GM12878 (cell line): ENCODE measurements at regions not wholly inside any gene's neighbourhood (a gene's known extent, or its start where the extent isn't known, plus 50 kb on each side); places are given as distances from the start of the nearest gene placed in this dataset.

Experiments used
- ATAC-seq: fragments of 200-7000 bp; cut with Tn5 transposase; 3 replicates; pipeline ENCODE4 v1.9.1; 2020; ENCODE audit warnings: mild to moderate bottlenecking, moderate library complexity
- BruUV-seq: library from RNA; stranded (reverse); fragments of 400-500 nt; replicated peaks from 2 replicates; lab custom pipeline; 2021; lab: Mats Ljungman, UMichigan
- CTCF ChIA-PET: fragments of 300-600 bp; sonication (Branson Sonifier 250); formaldehyde crosslinking; extraction: SDS; loops from one replicate; lab custom pipeline; 2021; ENCODE audit warnings: inconsistent platforms; lab: Yijun Ruan, JAX
- POLR2A ChIA-PET: fragments of 350-600 bp; formaldehyde crosslinking; extraction: SDS; loops from one replicate; lab custom pipeline; 2021; ENCODE audit warnings: inconsistent platforms; lab: Charles Lee
- RAD21 ChIA-PET: fragments of 300-600 bp; sonication (Branson Sonifier 250); formaldehyde crosslinking; loops from one replicate; lab custom pipeline; 2023; ENCODE audit warnings: antibody characterized with exemption; ENCODE audit not compliant: unreplicated experiment; lab: Charles Lee
- SMC1A ChIA-PET: fragments of 300-600 bp; sonication (Branson Sonifier 250); formaldehyde crosslinking; loops from one replicate; lab custom pipeline; 2023; ENCODE audit not compliant: unreplicated experiment, uncharacterized antibody; lab: Charles Lee
- DNase-seq: peaks from one replicate; pipeline ENCODE4 v3.0.0-alpha.2; 2011; ENCODE audit warnings: low read depth, low spot score
- FAIRE-seq: peaks from 3 replicates; lab custom pipeline; 2011; peaks lifted over from hg19 to GRCh38; lab: Jason Lieb, UNC
- H2AFZ ChIP-seq: 2 replicates; pipeline ENCODE4 v1.6.0; 2011; ENCODE audit warnings: low read depth, low read length, control low read depth; ENCODE audit not compliant: control insufficient read depth
- H3K27ac ChIP-seq: 2 replicates; pipeline ENCODE4 v1.5.1; 2011; ENCODE audit warnings: control low read depth; ENCODE audit not compliant: control insufficient read depth, insufficient read depth
- H3K27me3 ChIP-seq, 2 experiments: replicated peaks in 1 of 2; 2 replicates each; pipeline versions ENCODE4 v1.6.0 to v1.6.1; 2011; ENCODE audit warnings: low read length in 1 of 2; ENCODE audit not compliant: control insufficient read depth in 2 of 2, insufficient read depth in 2 of 2
- H3K36me3 ChIP-seq, 2 experiments: 2 replicates each; pipeline ENCODE4 v1.5.1; 2011; ENCODE audit warnings: low read length in 1 of 2; ENCODE audit not compliant: control insufficient read depth in 2 of 2, insufficient read depth in 2 of 2
- H3K4me1 ChIP-seq: 2 replicates; pipeline ENCODE4 v1.6.1; 2011; ENCODE audit warnings: mild to moderate bottlenecking, low read length, moderate library complexity, mixed read lengths; ENCODE audit not compliant: control insufficient read depth, insufficient read depth
- H3K4me2 ChIP-seq: 2 replicates; pipeline ENCODE4 v1.6.0; 2011; ENCODE audit warnings: control low read depth; ENCODE audit not compliant: control insufficient read depth, insufficient read depth
- H3K4me3 ChIP-seq: fragments of 200-600 bp; sonication (generic); 2 replicates; pipeline ENCODE4 v1.5.1; 2016
- H3K79me2 ChIP-seq: 2 replicates; pipeline ENCODE4 v1.6.0; 2011; ENCODE audit warnings: low read length; ENCODE audit not compliant: control insufficient read depth, insufficient read depth
- H3K9ac ChIP-seq: 2 replicates; pipeline ENCODE4 v1.8.0; 2011; ENCODE audit warnings: low read length, control low read depth, mixed read lengths; ENCODE audit not compliant: control insufficient read depth, insufficient read depth
- H3K9me3 ChIP-seq: replicated peaks from 3 replicates; pipeline ENCODE4 v1.5.1; 2011; ENCODE audit warnings: mild to moderate bottlenecking, low read length; ENCODE audit not compliant: control insufficient read depth, insufficient read depth
- H4K20me1 ChIP-seq: 2 replicates; pipeline ENCODE4 v1.6.0; 2011; ENCODE audit not compliant: control insufficient read depth, insufficient read depth
- BRCA1 ChIP-seq: IDR thresholded peaks from 2 replicates; pipeline ENCODE4 v1.6.1; 2011; ENCODE audit warnings: low read depth, low read length, improper control_type of control experiment
- CEBPB ChIP-seq, 2 experiments: fragments of 150-350 bp in 1 of 2; IDR thresholded peaks; 2 replicates each; pipeline ENCODE4 v1.6.1; 2012 to 2014; ENCODE audit warnings: low read depth in 2 of 2, low read length in 2 of 2, borderline replicate concordance in 1 of 2, inconsistent platforms in 1 of 2
- ESRRA ChIP-seq: IDR thresholded peaks from 2 replicates; pipeline ENCODE4 v1.6.1; 2012; ENCODE audit warnings: mild to moderate bottlenecking, low read length, improper control_type of control experiment
- EZH2 ChIP-seq: IDR thresholded peaks from 2 replicates; pipeline ENCODE4 v1.6.1; 2012; ENCODE audit warnings: low read depth, mild to moderate bottlenecking, control low read depth, inconsistent platforms, low read length, borderline replicate concordance; ENCODE audit not compliant: control insufficient read depth
- FOXK2 ChIP-seq: fragments of 450-650 bp; IDR thresholded peaks from 2 replicates; pipeline ENCODE4 v1.6.1; 2017; ENCODE audit warnings: mild to moderate bottlenecking, moderate library complexity
- IKZF2 ChIP-seq, 2 experiments: fragments of 450-650 bp; IDR thresholded peaks; 2 replicates each; pipeline ENCODE4 v1.6.1; 2017; ENCODE audit warnings: mild to moderate bottlenecking in 2 of 2, moderate library complexity in 2 of 2
- MYC ChIP-seq: IDR thresholded peaks from 2 replicates; pipeline ENCODE4 v1.6.1; 2011; ENCODE audit warnings: mild to moderate bottlenecking, low read length, moderate library complexity, inconsistent platforms; ENCODE audit not compliant: insufficient read depth, insufficient replicate concordance, insufficient read length, severe bottlenecking
- NFYA ChIP-seq: IDR thresholded peaks from 2 replicates; pipeline ENCODE4 v1.6.1; 2011; ENCODE audit warnings: low read depth, mild to moderate bottlenecking, low read length, improper control_type of control experiment, borderline replicate concordance
- NRF1 ChIP-seq: conservative IDR thresholded peaks from 2 replicates; pipeline ENCODE4 v1.6.1; 2011; ENCODE audit warnings: mild to moderate bottlenecking, low read depth, low read length, improper control_type of control experiment
- RB1 ChIP-seq: fragments of 450-650 bp; formaldehyde crosslinking; IDR thresholded peaks from 2 replicates; pipeline ENCODE4 v1.6.1; 2017; ENCODE audit warnings: mild to moderate bottlenecking, borderline replicate concordance
- RFX5 ChIP-seq: IDR thresholded peaks from 2 replicates; pipeline ENCODE4 v1.6.1; 2011; ENCODE audit warnings: low read depth, low read length, improper control_type of control experiment
- SMAD1 ChIP-seq: fragments of 450-650 bp; IDR thresholded peaks from 2 replicates; pipeline ENCODE4 v1.6.1; 2018; ENCODE audit warnings: mild to moderate bottlenecking, low read depth; ENCODE audit not compliant: partially characterized antibody
- TBL1XR1 ChIP-seq: IDR thresholded peaks from 2 replicates; pipeline ENCODE4 v1.6.1; 2012; ENCODE audit warnings: low read depth, low read length, improper control_type of control experiment
- WGBS: methylation state at CpG from one replicate; pipeline ENCODE4 v1.1.6; 2016; ENCODE audit warnings: low lambda C conversion rate; ENCODE audit not compliant: insufficient replicate concordance, insufficient coverage; ENCODE audit errors: missing lambda C conversion rate; 5-methylcytosine and 5-hydroxymethylcytosine counted together
- in situ Hi-C: fragments of 300-500 bp; cut with MboI; formaldehyde crosslinking; loops from 9 replicates; pipeline ENCODE4 v1.14.3; 2018; ENCODE audit warnings: mixed read lengths
- intact Hi-C: fragments of 100-400 bp; cut with micrococcal nuclease; formaldehyde crosslinking; loops from one replicate; pipeline ENCODE4 v1.14.2; 2022; ENCODE audit not compliant: unreplicated experiment
- TF ChIP-seq, protein P1 (sequence below): IDR thresholded peaks from 2 replicates; pipeline ENCODE4 v1.6.1; 2011; ENCODE audit warnings: mild to moderate bottlenecking, low read depth, low read length, moderate library complexity; ENCODE audit not compliant: insufficient replicate concordance
- TF ChIP-seq, protein P2 (sequence below): IDR thresholded peaks from 2 replicates; pipeline ENCODE4 v1.6.1; 2012; ENCODE audit warnings: mild to moderate bottlenecking, low read depth, low read length
- TF ChIP-seq, protein P3 (sequence below): fragments of 450-650 bp; conservative IDR thresholded peaks from 2 replicates; pipeline ENCODE4 v1.6.1; 2017; ENCODE audit warnings: mild to moderate bottlenecking, moderate library complexity

DNA sequence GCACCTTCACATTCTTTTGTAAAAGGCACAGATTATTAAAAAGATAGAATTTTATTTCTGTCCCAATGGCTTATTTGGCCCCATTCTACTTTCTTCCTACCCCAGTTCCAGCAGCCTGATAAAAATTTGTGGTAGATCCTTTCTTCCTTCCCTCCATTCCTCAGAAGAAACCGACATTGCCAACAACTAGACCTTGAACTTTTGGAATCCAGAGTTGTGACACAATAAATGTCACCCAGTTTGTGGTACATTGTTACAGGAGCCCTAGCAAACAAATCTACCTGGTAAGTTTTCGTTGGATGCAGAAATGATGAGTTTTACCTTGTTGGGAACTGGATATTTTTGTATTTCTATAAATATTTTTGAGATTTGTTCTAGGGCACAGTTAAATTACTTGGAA is 141.6 kb upstream of the IVNS1ABP start:
- H3K9ac ChIP-seq, result no peak overlapping the region
- H3K9me3 ChIP-seq, result no peaks in the 10 kb centered on the region; the same call in 2 of the 3 replicates
- no peak for DNase-seq
- H3K27me3 ChIP-seq, result no peaks in the 10 kb centered on the region
- TF ChIP-seq RFX5 (no peak), MYC (no peak), NFYA (no peak), NRF1 (no peak), IKZF2 (IDR thresholded peaks at IDR 0.05) (no peak), BRCA1 (no peak), RB1 (no peak), TBL1XR1 (no peak), SMAD1 (no peak), EZH2 (no peak), FOXK2 (no peak), ESRRA (no peak), CEBPB (IDR thresholded peaks at IDR 0.05; ENCODE audit: borderline replicate concordance in 1 of 2, low read depth in 2 of 2, low read length in 2 of 2) (no peak)
- TF ChIP-seq, protein P1, sequence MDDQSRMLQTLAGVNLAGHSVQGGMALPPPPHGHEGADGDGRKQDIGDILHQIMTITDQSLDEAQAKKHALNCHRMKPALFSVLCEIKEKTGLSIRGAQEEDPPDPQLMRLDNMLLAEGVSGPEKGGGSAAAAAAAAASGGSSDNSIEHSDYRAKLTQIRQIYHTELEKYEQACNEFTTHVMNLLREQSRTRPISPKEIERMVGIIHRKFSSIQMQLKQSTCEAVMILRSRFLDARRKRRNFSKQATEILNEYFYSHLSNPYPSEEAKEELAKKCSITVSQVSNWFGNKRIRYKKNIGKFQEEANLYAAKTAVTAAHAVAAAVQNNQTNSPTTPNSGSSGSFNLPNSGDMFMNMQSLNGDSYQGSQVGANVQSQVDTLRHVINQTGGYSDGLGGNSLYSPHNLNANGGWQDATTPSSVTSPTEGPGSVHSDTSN, result no peak
- TF ChIP-seq, protein P2, sequence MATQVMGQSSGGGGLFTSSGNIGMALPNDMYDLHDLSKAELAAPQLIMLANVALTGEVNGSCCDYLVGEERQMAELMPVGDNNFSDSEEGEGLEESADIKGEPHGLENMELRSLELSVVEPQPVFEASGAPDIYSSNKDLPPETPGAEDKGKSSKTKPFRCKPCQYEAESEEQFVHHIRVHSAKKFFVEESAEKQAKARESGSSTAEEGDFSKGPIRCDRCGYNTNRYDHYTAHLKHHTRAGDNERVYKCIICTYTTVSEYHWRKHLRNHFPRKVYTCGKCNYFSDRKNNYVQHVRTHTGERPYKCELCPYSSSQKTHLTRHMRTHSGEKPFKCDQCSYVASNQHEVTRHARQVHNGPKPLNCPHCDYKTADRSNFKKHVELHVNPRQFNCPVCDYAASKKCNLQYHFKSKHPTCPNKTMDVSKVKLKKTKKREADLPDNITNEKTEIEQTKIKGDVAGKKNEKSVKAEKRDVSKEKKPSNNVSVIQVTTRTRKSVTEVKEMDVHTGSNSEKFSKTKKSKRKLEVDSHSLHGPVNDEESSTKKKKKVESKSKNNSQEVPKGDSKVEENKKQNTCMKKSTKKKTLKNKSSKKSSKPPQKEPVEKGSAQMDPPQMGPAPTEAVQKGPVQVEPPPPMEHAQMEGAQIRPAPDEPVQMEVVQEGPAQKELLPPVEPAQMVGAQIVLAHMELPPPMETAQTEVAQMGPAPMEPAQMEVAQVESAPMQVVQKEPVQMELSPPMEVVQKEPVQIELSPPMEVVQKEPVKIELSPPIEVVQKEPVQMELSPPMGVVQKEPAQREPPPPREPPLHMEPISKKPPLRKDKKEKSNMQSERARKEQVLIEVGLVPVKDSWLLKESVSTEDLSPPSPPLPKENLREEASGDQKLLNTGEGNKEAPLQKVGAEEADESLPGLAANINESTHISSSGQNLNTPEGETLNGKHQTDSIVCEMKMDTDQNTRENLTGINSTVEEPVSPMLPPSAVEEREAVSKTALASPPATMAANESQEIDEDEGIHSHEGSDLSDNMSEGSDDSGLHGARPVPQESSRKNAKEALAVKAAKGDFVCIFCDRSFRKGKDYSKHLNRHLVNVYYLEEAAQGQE, result no peak
- TF ChIP-seq, protein P3, sequence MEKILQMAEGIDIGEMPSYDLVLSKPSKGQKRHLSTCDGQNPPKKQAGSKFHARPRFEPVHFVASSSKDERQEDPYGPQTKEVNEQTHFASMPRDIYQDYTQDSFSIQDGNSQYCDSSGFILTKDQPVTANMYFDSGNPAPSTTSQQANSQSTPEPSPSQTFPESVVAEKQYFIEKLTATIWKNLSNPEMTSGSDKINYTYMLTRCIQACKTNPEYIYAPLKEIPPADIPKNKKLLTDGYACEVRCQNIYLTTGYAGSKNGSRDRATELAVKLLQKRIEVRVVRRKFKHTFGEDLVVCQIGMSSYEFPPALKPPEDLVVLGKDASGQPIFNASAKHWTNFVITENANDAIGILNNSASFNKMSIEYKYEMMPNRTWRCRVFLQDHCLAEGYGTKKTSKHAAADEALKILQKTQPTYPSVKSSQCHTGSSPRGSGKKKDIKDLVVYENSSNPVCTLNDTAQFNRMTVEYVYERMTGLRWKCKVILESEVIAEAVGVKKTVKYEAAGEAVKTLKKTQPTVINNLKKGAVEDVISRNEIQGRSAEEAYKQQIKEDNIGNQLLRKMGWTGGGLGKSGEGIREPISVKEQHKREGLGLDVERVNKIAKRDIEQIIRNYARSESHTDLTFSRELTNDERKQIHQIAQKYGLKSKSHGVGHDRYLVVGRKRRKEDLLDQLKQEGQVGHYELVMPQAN, result no peak
- intact Hi-C loops (no loop called here), in situ Hi-C loops (no loop called here)
- H4K20me1 ChIP-seq, result no peaks in the 10 kb centered on the region
- ChIA-PET RAD21 (no interaction called here), POLR2A (no interaction called here), SMC1A (interaction anchor here (0.6 kb wide), 1 partner anchor 288 kb away, joined by 3 read pairs; no protein-coding TSS in a partner anchor), CTCF (no interaction called here)
- no peak overlapping the region for H2AFZ ChIP-seq
- no peaks in the 10 kb centered on the region for H3K79me2 ChIP-seq
- no peak for ATAC-seq
- no peak for FAIRE-seq
- H3K36me3 ChIP-seq, result no peaks in the 10 kb centered on the region
- no TSS peak for BruUV-seq
- H3K4me3 ChIP-seq, result no peak overlapping the region
- WGBS, result 15% methylated on average over 2 of the region's 2 CpGs
- no peaks in the 10 kb centered on the region for H3K4me1 ChIP-seq
- no peak overlapping the region for H3K27ac ChIP-seq
- no peak overlapping the region for H3K4me2 ChIP-seq
